SH-SY5Y (cell line): ENCODE measurements at regions not wholly inside any gene's neighbourhood (a gene's known extent, or its start where the extent isn't known, plus 50 kb on each side); places are given as distances from the start of the nearest gene placed in this dataset.

Experiments used
- GATA2 ChIP-seq: IDR thresholded peaks from 2 replicates; pipeline ENCODE4 v1.6.1; 2011; ENCODE audit warnings: mild to moderate bottlenecking, low read depth, low read length
- GATA3 ChIP-seq: IDR thresholded peaks from 2 replicates; pipeline ENCODE4 v1.6.1; 2011; ENCODE audit warnings: low read depth, mild to moderate bottlenecking, low read length, moderate library complexity

DNA sequence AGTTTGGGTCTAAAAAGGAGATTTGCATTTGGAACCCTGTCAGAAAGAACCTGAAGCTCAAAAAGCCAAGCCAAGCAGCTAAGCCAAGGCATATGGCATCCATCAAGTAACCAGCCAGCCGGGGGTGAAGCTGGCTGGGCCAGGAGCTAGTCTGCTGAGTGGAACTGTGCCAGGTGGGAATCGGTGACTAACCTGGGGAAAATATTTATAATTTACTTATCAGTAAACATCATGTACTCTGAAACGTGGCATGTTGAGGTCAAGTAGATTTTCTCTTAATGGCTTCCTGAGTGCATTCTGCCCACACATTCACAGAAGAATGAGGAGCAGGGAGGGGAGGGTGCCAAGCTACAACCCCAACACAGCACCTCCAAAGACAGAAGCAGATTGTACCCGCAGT is 70.5 kb upstream of the SESN3 start:
- TF ChIP-seq GATA2 (no peak), GATA3 (no peak)
